Esophagus muscularis mucosa (tissue), 3 donors: ENCODE measurements at regions not wholly inside any gene's neighbourhood (a gene's known extent, or its start where the extent isn't known, plus 50 kb on each side); places are given as distances from the start of the nearest gene placed in this dataset.

ENCODE experiments used
- CTCF ChIP-seq, 3 experiments: fragments of 200-600 bp in 2 of 3; fragments of 450-650 bp in 1 of 3; sonication (generic) in 2 of 3; IDR thresholded peaks; one replicate each; pipeline ENCODE4 v1.5.1; 2017 to 2019; ENCODE audit warnings: antibody characterized with exemption in 3 of 3, mild to moderate bottlenecking in 2 of 3, moderate library complexity in 1 of 3
- EP300 ChIP-seq: sonication (generic); formaldehyde crosslinking; IDR thresholded peaks from one replicate; pipeline ENCODE4 v1.6.1; 2017; ENCODE audit warnings: antibody characterized with exemption

DNA sequence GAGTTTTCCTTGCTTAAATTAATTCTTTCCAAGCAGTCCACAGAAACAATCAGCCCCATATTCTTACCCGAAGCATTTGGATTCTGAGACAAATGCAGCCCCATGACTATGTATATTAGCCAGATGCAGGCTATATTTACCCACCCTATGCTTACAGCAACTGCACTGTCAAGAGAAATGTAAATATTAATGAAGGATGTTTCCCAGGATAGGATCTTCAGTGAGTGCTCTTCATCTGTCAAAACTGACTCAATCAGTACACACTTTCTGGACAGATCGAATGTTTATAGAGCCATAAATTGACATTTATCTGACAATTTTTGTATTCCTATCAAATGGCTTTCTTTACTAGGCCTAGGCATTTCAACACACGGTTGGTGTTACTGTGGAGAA, 725.3 kb upstream of the SEMA6A start:
- no peak for TF ChIP-seq CTCF (IDR thresholded peaks at IDR 0.05)
- TF ChIP-seq EP300, result no peak
